ENCODE measurements at regions not wholly inside any gene's neighbourhood (a gene's known extent, or its start where the extent isn't known, plus 50 kb on each side); places are given as distances from the start of the nearest gene placed in this dataset.

DNA sequence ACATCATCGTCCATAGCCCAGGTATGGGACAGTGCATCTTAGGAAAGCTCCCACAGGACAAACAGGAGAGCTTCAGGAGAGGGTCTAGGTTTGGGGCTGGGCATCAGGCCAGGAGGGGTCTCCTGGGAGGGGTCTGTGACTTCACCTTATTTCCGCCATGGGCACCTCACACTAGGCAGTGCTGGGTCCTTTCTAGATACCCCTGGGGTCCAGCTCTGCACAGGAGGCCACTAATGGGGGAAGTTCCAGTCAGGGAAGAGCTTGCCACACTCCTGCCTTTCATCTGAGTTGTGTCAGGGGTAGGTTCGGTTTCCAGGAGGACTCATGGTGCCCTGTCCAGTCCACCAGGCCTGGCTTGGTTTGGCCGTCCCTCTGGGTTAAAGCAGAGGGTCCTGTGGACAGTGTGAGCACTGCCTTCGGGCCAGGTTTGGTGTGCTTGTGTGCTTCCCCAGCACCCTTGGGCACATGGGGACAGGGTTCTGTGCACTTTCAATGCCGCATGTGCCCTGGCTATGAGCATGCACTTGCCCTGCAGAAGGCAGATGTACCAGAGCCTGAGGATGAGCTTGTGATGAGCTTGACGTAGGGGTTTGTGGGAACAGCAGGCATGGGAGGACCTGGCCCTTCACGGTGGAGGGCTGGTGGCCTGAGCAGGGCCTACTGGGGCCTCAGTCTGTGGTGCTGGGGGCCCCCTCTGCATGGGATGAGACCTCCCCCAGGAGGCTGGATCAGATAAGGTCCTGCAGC lies 377.7 kb upstream of the NUPR2 start:
- intact Hi-C loops (cut with DNase I): no loop called here
- no peaks in the 10 kb centered on the region for H3K27me3 ChIP-seq
- TF ChIP-seq, protein P1, sequence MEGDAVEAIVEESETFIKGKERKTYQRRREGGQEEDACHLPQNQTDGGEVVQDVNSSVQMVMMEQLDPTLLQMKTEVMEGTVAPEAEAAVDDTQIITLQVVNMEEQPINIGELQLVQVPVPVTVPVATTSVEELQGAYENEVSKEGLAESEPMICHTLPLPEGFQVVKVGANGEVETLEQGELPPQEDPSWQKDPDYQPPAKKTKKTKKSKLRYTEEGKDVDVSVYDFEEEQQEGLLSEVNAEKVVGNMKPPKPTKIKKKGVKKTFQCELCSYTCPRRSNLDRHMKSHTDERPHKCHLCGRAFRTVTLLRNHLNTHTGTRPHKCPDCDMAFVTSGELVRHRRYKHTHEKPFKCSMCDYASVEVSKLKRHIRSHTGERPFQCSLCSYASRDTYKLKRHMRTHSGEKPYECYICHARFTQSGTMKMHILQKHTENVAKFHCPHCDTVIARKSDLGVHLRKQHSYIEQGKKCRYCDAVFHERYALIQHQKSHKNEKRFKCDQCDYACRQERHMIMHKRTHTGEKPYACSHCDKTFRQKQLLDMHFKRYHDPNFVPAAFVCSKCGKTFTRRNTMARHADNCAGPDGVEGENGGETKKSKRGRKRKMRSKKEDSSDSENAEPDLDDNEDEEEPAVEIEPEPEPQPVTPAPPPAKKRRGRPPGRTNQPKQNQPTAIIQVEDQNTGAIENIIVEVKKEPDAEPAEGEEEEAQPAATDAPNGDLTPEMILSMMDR (IDR thresholded peaks at IDR 0.05): no peak

DNA sequence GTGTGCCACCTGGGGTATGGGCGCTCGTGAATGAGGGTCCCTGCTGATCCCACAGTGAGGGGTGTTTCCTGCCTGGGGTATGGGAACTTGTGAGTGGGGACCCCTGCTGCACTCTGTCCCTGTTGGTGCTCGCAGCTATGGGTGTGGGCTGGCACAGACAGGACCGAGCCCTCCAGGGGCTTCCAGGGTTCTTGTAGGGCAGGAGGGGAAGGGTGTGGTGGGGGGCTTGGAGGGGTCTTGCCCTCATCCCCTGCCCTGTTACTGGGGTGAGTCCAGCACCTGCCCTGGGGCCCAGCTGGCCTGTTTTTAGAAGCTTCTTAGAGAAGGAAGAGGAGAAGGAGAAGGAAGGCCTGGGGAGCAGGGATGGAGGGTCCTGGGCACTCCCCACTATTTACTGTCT lies 377.0 kb upstream of the NUPR2 start:
- no peaks in the 10 kb centered on the region for H3K4me1 ChIP-seq
- no peaks in the 10 kb centered on the region for H3K36me3 ChIP-seq
- intact Hi-C loops (cut with DNase I): no loop called here
- TF ChIP-seq, protein P1 (IDR thresholded peaks at IDR 0.05): no peak
- ATAC-seq: no peak
- no peak overlapping the region for H3K27ac ChIP-seq
- no peak for DNase-seq
- no peaks in the 10 kb centered on the region for H3K27me3 ChIP-seq
- H3K4me3 ChIP-seq: no peak overlapping the region
- H3K9me3 ChIP-seq: peaks cover 5% of the 10 kb centered on the region

More for the DNA sequence above, 377.7 kb upstream of the NUPR2 start:
- Histone ChIP-seq H3K4me1 (no peaks in the 10 kb centered on the region), H3K36me3 (no peaks in the 10 kb centered on the region), H3K4me3 (no peak overlapping the region), H3K27ac (no peak overlapping the region), H3K9me3 (peaks cover 5% of the 10 kb centered on the region)
- ATAC-seq (peak; percentile 6), DNase-seq (no peak)

DNA sequence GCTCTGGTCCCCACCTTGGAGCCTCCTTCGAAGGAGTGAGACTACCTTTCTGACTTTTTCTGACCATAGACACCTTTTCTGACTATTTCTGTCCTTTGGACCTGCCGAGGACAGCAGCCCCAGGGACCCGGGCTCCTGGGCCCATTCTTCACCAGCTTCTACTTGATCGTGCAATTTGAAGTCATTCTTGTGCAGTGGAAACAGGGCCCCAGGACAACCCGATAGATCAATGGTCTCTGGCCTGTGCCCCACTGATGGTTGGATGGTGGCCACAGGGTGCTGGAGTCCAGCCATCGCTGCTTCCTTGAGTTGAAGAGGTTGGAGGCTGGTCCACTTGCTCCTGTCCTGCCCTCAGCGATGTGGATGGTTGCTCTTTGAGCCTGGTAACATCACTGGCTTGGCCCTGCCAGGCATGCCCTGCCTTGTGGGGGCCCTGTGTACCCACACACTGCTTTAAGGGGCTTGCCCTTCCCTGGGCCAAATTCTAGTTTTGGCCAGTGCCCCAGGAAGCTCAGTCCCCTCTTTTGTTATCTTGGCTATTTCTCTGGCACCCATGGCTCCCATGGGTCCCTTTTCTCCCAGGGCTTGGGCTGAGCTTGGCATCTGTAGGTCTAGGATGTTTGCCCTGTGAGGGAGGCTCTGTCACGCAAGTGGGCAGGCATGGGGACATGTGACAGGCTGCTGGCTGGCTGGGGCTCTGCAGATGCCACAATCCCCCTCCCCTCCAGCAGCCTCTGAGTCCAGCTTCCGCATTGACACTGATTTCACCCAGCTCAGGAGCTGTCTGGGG lies 375.6 kb upstream of the NUPR2 start:
- TF ChIP-seq, protein P1 (IDR thresholded peaks at IDR 0.05): no peak
- Histone ChIP-seq H3K4me1 (no peaks in the 10 kb centered on the region), H3K27me3 (no peaks in the 10 kb centered on the region), H3K4me3 (no peak overlapping the region), H3K9me3 (peaks cover 5% of the 10 kb centered on the region), H3K36me3 (no peaks in the 10 kb centered on the region), H3K27ac (no peak overlapping the region)
- intact Hi-C loops (cut with DNase I): no loop called here
- ATAC-seq (no peak), DNase-seq (no peak)

DNA sequence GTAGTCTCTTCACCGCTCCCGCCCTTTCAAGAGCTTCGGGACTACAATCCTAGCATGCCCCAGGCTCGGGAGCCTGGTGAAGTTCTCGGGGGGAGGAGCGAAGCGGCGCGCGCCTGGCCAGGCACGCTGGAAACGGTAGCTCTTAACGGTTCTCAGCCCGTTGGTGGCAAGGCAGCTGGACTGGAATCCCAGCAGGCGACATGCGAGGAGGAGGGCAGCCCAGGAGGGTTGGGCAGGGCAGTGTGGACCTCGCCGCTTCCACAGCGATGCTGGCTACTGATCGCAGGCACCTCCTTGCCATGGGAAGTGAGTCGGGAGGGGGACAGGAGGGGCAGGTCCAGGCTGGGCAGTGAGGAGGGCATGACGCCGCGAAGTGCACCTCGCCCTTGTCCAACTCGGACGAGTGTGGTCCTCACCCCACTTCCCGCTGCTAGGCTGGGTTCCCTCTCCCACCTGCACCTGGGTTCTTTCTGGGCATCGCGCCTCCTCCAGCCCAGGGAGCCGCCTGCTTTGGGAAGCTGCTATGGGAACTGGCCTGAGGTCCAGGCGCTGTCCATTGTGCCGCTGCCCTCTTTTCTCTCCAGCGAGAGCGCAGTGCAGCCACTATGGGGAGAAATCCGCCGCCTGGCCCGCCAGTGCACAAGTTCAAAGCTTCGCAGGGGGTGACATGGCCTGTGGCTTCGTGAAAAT lies 367.8 kb upstream of the NUPR2 start:
- Histone ChIP-seq H3K27ac (no peak overlapping the region), H3K36me3 (no peaks in the 10 kb centered on the region), H3K27me3 (no peaks in the 10 kb centered on the region), H3K4me1 (no peaks in the 10 kb centered on the region), H3K9me3 (peaks cover 9% of the 10 kb centered on the region), H3K4me3 (no peak overlapping the region)
- ATAC-seq (no peak), DNase-seq (no peak)
- intact Hi-C loops (cut with DNase I): no loop called here
- TF ChIP-seq, protein P1 (IDR thresholded peaks at IDR 0.05): no peak

DNA sequence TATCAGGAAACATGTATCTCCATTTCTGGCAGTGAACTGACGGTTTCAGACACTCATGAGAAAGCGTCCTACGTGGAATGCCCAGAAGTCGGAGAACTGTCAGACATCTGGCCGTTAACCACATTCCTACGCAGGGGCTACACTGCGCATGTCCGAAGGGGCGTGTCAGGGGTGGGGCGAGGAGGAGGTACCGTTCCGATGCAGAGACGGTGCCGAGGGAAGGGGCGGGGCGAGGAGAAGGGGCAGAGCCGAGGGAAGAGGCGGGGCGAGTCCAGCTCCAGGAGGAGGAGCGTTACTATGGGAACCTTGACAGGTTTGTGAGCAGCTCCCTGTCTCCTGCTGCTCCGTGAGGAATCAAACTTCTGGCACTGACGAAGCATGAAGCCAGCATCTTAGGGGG lies 366.9 kb upstream of the NUPR2 start:
- H3K27me3 ChIP-seq: no peaks in the 10 kb centered on the region
- ATAC-seq (peak; percentile 33), DNase-seq (no peak)
- no peaks in the 10 kb centered on the region for H3K4me1 ChIP-seq
- TF ChIP-seq, protein P1 (IDR thresholded peaks at IDR 0.05): no peak
- no peak overlapping the region for H3K27ac ChIP-seq
- intact Hi-C loops (cut with DNase I): no loop called here
- peaks cover 5% of the 10 kb centered on the region for H3K9me3 ChIP-seq
- no peaks in the 10 kb centered on the region for H3K36me3 ChIP-seq
- no peak overlapping the region for H3K4me3 ChIP-seq
